Mammary epithelial cell (primary cell): ENCODE measurements at regions not wholly inside any gene's neighbourhood (a gene's known extent, or its start where the extent isn't known, plus 50 kb on each side); places are given as distances from the start of the nearest gene placed in this dataset.
"Not testable (repeated sequence)": the region's sequence is repeated elsewhere in the genome, so short reads cannot be mapped to it uniquely, and the experiment has no call there.

Experiments
- EZH2 ChIP-seq: IDR thresholded peaks from 2 replicates; pipeline ENCODE4 v1.6.1; 2012; ENCODE audit warnings: low read length, inconsistent platforms, borderline replicate concordance
- TF ChIP-seq, protein P1 (sequence below), 2 donors: IDR thresholded peaks in 1 of 2; conservative IDR thresholded peaks in 1 of 2; 2 replicates each; pipeline ENCODE4 v1.5.1; 2011 to 2012; ENCODE audit warnings: inconsistent platforms in 2 of 2, low read length in 2 of 2, mild to moderate bottlenecking in 2 of 2, control low read depth in 1 of 2, low read depth in 1 of 2; ENCODE audit not compliant: insufficient read depth in 1 of 2; ENCODE audit errors: extremely low read depth in 1 of 2

- TF ChIP-seq EZH2 = not testable (repeated sequence)
- TF ChIP-seq, protein P1, sequence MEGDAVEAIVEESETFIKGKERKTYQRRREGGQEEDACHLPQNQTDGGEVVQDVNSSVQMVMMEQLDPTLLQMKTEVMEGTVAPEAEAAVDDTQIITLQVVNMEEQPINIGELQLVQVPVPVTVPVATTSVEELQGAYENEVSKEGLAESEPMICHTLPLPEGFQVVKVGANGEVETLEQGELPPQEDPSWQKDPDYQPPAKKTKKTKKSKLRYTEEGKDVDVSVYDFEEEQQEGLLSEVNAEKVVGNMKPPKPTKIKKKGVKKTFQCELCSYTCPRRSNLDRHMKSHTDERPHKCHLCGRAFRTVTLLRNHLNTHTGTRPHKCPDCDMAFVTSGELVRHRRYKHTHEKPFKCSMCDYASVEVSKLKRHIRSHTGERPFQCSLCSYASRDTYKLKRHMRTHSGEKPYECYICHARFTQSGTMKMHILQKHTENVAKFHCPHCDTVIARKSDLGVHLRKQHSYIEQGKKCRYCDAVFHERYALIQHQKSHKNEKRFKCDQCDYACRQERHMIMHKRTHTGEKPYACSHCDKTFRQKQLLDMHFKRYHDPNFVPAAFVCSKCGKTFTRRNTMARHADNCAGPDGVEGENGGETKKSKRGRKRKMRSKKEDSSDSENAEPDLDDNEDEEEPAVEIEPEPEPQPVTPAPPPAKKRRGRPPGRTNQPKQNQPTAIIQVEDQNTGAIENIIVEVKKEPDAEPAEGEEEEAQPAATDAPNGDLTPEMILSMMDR (conservative IDR thresholded peaks at IDR 0.05 in 1 of 2, IDR thresholded peaks at IDR 0.05 in 1 of 2; ENCODE audit: extremely low read depth in 1 of 2, insufficient read depth in 1 of 2, low read depth in 1 of 2, low read length in 2 of 2) = not testable (repeated sequence)
Observed at GRCh38 chr11:64439772-64440491, 81.0 kb downstream of the RPS6KA4 start.
